Neural progenitor cell (in vitro differentiated cells): ENCODE measurements at regions not wholly inside any gene's neighbourhood (a gene's known extent, or its start where the extent isn't known, plus 50 kb on each side); places are given as distances from the start of the nearest gene placed in this dataset.

Experiments used
- DNase-seq: peaks from one replicate; pipeline ENCODE4 v3.0.0-alpha.2; 2016; ENCODE audit warnings: low spot score
- H2AFZ ChIP-seq: fragments of 200-600 bp; sonication (generic); replicated peaks from 2 replicates; pipeline ENCODE4 v1.6.1; 2016; ENCODE audit warnings: antibody characterized with exemption
- H3F3A ChIP-seq: fragments of 200-600 bp; sonication (generic); 2 replicates; pipeline ENCODE4 v1.6.1; 2016; ENCODE audit warnings: antibody characterized with exemption, low read depth
- H3K27ac ChIP-seq: fragments of 200-600 bp; sonication (generic); 2 replicates; pipeline ENCODE4 v1.5.1; 2016; ENCODE audit warnings: mild to moderate bottlenecking
- H3K27me3 ChIP-seq: fragments of 200-600 bp; sonication (generic); 2 replicates; pipeline ENCODE4 v1.6.1; 2016; ENCODE audit warnings: mild to moderate bottlenecking, moderate library complexity
- H3K36me3 ChIP-seq: fragments of 200-600 bp; sonication (generic); 2 replicates; pipeline ENCODE4 v1.5.1; 2016
- H3K4me1 ChIP-seq: fragments of 200-600 bp; sonication (generic); 2 replicates; pipeline ENCODE4 v1.6.1; 2016; ENCODE audit warnings: mixed run types
- H3K4me2 ChIP-seq: fragments of 200-600 bp; sonication (generic); 2 replicates; pipeline ENCODE4 v1.6.1; 2016
- H3K4me3 ChIP-seq: fragments of 200-600 bp; sonication (generic); 2 replicates; pipeline ENCODE4 v1.5.1; 2016
- H3K79me2 ChIP-seq: fragments of 200-600 bp; sonication (generic); 2 replicates; pipeline ENCODE4 v1.6.1; 2016; ENCODE audit warnings: low read depth
- H3K9ac ChIP-seq: fragments of 200-600 bp; sonication (generic); 2 replicates; pipeline ENCODE4 v1.6.1; 2016
- H3K9me3 ChIP-seq: fragments of 200-600 bp; sonication (generic); 2 replicates; pipeline ENCODE4 v1.5.1; 2016; ENCODE audit warnings: low read depth
- H4K20me1 ChIP-seq: fragments of 200-600 bp; sonication (generic); 2 replicates; pipeline ENCODE4 v1.6.1; 2016; ENCODE audit warnings: low read depth
- H3K27ac Mint-ChIP-seq: 3 replicates; pipeline ENCODE4 v1.8.0; 2021; ENCODE audit warnings: mixed read lengths
- H3K27me3 Mint-ChIP-seq: 2 replicates; pipeline ENCODE4 v1.8.0; 2022; ENCODE audit warnings: low read depth, mild to moderate bottlenecking, inconsistent platforms, moderate library complexity, mixed read lengths; ENCODE audit not compliant: insufficient read depth
- H3K36me3 Mint-ChIP-seq: 3 replicates; pipeline ENCODE4 v1.8.0; 2021; ENCODE audit warnings: mixed read lengths
- H3K4me1 Mint-ChIP-seq: 3 replicates; pipeline ENCODE4 v1.8.0; 2021; ENCODE audit warnings: mixed read lengths
- H3K4me3 Mint-ChIP-seq: 3 replicates; pipeline ENCODE4 v1.8.0; 2021; ENCODE audit warnings: mild to moderate bottlenecking, moderate library complexity, mixed read lengths
- H3K9me3 Mint-ChIP-seq: 3 replicates; pipeline ENCODE4 v1.8.0; 2020; ENCODE audit warnings: mixed read lengths
- CTCF ChIP-seq: fragments of 200-600 bp; sonication (generic); IDR thresholded peaks from 2 replicates; pipeline ENCODE4 v1.5.1; 2017; ENCODE audit warnings: antibody characterized with exemption, mild to moderate bottlenecking
- EZH2 ChIP-seq: fragments of 200-600 bp; sonication (generic); IDR thresholded peaks from 2 replicates; pipeline ENCODE4 v1.6.1; 2017; ENCODE audit warnings: antibody characterized with exemption, mild to moderate bottlenecking, moderate library complexity
- EZH2phosphoT487 ChIP-seq: fragments of 200-600 bp; sonication (generic); IDR thresholded peaks from 2 replicates; pipeline ENCODE4 v1.6.1; 2017; ENCODE audit warnings: antibody characterized with exemption

DNA sequence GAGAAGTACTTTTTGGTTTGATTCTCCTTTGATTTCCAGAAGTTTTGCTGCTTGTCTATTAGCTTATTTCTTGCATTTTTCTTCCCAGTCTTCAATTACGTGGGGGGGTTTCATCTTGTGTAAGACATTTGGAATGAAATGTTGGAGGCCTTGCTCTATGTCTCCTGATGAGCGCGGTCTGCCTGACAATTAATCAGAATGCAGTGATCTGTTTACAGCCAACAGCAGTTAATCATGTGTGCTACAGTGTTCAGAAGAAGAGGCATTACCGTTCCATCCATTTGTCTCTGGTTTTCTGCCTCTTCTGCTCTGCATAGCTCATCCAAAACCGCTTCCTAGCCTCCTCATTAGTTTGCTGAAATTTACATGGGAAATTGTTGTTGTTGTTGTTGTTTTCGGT is 134.4 kb upstream of the ST6GAL2 start:
- peaks cover 7% of the 10 kb centered on the region for H3K9me3 Mint-ChIP-seq

DNA sequence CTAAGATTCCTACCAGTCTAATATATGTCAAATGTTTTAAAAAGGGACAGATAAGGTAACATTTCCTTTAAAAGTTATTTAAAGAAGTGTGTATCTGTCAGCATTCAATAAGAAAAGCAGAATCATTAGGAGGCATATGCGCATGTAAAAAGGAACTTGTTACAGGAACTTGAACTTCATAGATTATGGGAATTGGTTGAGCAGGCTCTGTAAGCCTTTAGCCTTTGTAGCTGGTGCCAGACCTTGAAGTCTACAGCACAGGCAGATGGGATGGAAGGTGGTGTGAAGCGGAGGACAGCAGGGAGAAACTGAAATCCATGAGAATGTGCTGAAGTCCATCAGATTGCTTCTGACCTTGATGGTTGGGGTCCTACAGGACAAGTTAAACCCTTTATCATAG is 138.3 kb upstream of the ST6GAL2 start:
- Mint-ChIP-seq H3K4me1 (peaks cover 6% of the 10 kb centered on the region), H3K27ac (no peak overlapping the region), H3K9me3 (peaks cover 7% of the 10 kb centered on the region), H3K4me3 (no peak overlapping the region), H3K27me3 (peaks cover 2% of the 10 kb centered on the region), H3K36me3 (no peaks in the 10 kb centered on the region)
- H3K79me2 ChIP-seq: no peaks in the 10 kb centered on the region
- H3K36me3 ChIP-seq: no peaks in the 10 kb centered on the region
- TF ChIP-seq EZH2: no peak
- no peak for TF ChIP-seq EZH2phosphoT487
- no peak for TF ChIP-seq CTCF
- no peaks in the 10 kb centered on the region for H3K9me3 ChIP-seq
- H3F3A ChIP-seq: no peaks in the 10 kb centered on the region
- H3K9ac ChIP-seq: no peak overlapping the region
- no peaks in the 10 kb centered on the region for H4K20me1 ChIP-seq
- no peak overlapping the region for H3K4me2 ChIP-seq
- H3K4me3 ChIP-seq: no peak overlapping the region
- H3K4me1 ChIP-seq: no peaks in the 10 kb centered on the region
- H3K27ac ChIP-seq: no peak overlapping the region
- no peaks in the 10 kb centered on the region for H3K27me3 ChIP-seq
- no peak overlapping the region for H2AFZ ChIP-seq
- DNase-seq: no peak

More for the DNA sequence above, 134.4 kb upstream of the ST6GAL2 start:
- H3K9me3 ChIP-seq: no peaks in the 10 kb centered on the region
- H3K27me3 Mint-ChIP-seq: peaks cover 2% of the 10 kb centered on the region
- H4K20me1 ChIP-seq: no peaks in the 10 kb centered on the region
- no peak for DNase-seq
- no peaks in the 10 kb centered on the region for H3K4me1 ChIP-seq
- H3K27ac ChIP-seq: no peak overlapping the region
- TF ChIP-seq EZH2phosphoT487 (no peak), EZH2 (no peak)
- no peak overlapping the region for H3K9ac ChIP-seq
- H3K36me3 ChIP-seq: no peaks in the 10 kb centered on the region
- no peaks in the 10 kb centered on the region for H3K27me3 ChIP-seq
- no peaks in the 10 kb centered on the region for H3K79me2 ChIP-seq
- peaks cover 4% of the 10 kb centered on the region for H3K4me1 Mint-ChIP-seq
- H3K4me3 Mint-ChIP-seq: no peak overlapping the region
- no peak overlapping the region for H3K27ac Mint-ChIP-seq
- H3K4me3 ChIP-seq: no peak overlapping the region
- H3F3A ChIP-seq: no peaks in the 10 kb centered on the region
- H3K36me3 Mint-ChIP-seq: no peaks in the 10 kb centered on the region
- H3K4me2 ChIP-seq: no peak overlapping the region
- no peak overlapping the region for H2AFZ ChIP-seq

- DNase-seq: no peak
Observed at GRCh38 chr2:107025291-107025857, 139.4 kb upstream of the ST6GAL2 start.

More at GRCh38 chr2:107025291-107025857, 139.4 kb upstream of the ST6GAL2 start:
- Mint-ChIP-seq H3K27me3 (peaks cover 2% of the 10 kb centered on the region), H3K4me1 (peaks cover 9% of the 10 kb centered on the region), H3K4me3 (no peak overlapping the region), H3K36me3 (no peaks in the 10 kb centered on the region), H3K9me3 (peaks cover 7% of the 10 kb centered on the region), H3K27ac (no peak overlapping the region)
- Histone ChIP-seq H3K9me3 (no peaks in the 10 kb centered on the region), H3K79me2 (no peaks in the 10 kb centered on the region), H3K9ac (no peak overlapping the region), H3K4me3 (no peak overlapping the region), H4K20me1 (no peaks in the 10 kb centered on the region), H3F3A (no peaks in the 10 kb centered on the region), H3K27me3 (no peaks in the 10 kb centered on the region), H3K4me1 (no peaks in the 10 kb centered on the region), H3K27ac (no peak overlapping the region), H3K4me2 (no peak overlapping the region), H3K36me3 (no peaks in the 10 kb centered on the region), H2AFZ (no peak overlapping the region)
- no peak for TF ChIP-seq CTCF
- TF ChIP-seq EZH2: no peak
- no peak for TF ChIP-seq EZH2phosphoT487
